HUES48 (cell line): ENCODE measurements at regions not wholly inside any gene's neighbourhood (a gene's known extent, or its start where the extent isn't known, plus 50 kb on each side); places are given as distances from the start of the nearest gene placed in this dataset.
"Not testable (repeated sequence)": the region's sequence is repeated elsewhere in the genome, so short reads cannot be mapped to it uniquely, and the experiment has no call there.

Experiments used
- H3K27ac ChIP-seq: one replicate; pipeline ENCODE4 v1.7.0; 2013; ENCODE audit warnings: low read depth, low read length, inconsistent platforms
- H3K27me3 ChIP-seq: 2 replicates; pipeline ENCODE4 v1.6.1; 2013; ENCODE audit warnings: mild to moderate bottlenecking, low read length; ENCODE audit not compliant: control insufficient read depth, insufficient read depth
- H3K36me3 ChIP-seq: 2 replicates; pipeline ENCODE4 v1.6.1; 2013; ENCODE audit warnings: low read length; ENCODE audit not compliant: control insufficient read depth, insufficient read depth
- H3K4me1 ChIP-seq: 2 replicates; pipeline ENCODE4 v1.6.1; 2013; ENCODE audit warnings: mild to moderate bottlenecking, low read length; ENCODE audit not compliant: control insufficient read depth, insufficient read depth
- H3K4me3 ChIP-seq: 2 replicates; pipeline ENCODE4 v1.5.1; 2013; ENCODE audit warnings: mild to moderate bottlenecking, low read depth, low read length
- H3K9ac ChIP-seq: 2 replicates; pipeline ENCODE4 v1.6.1; 2013; ENCODE audit warnings: mild to moderate bottlenecking, low read depth, low read length, moderate library complexity
- H3K9me3 ChIP-seq: 2 replicates; pipeline ENCODE4 v1.6.1; 2013; ENCODE audit warnings: low read length; ENCODE audit not compliant: control insufficient read depth, insufficient read depth

DNA sequence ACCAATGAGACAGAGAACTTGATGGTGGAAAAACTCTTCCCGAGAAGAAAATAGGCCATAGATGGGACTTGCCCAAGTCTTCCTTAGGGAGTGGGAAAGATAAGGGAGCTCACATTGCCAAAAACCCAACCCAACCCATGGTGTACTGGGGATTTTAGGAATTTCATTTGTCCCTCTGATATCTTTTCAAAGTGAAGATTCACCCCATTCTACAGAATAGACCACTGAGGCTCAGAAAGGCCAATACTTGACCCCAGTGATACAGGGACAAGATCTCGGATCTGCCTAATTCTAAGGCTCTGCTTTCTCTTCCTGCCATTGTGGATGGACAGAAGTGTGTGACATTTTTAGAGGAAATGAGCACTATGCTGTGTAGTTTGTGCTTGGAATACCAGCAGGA is 159.0 kb downstream of the MYCN start:
- H3K9ac ChIP-seq: no peak overlapping the region
- no peaks in the 10 kb centered on the region for H3K27me3 ChIP-seq
- no peaks in the 10 kb centered on the region for H3K9me3 ChIP-seq
- no peak overlapping the region for H3K4me3 ChIP-seq
- no peaks in the 10 kb centered on the region for H3K36me3 ChIP-seq
- peaks cover 33% of the 10 kb centered on the region for H3K4me1 ChIP-seq
- no peak overlapping the region for H3K27ac ChIP-seq

DNA sequence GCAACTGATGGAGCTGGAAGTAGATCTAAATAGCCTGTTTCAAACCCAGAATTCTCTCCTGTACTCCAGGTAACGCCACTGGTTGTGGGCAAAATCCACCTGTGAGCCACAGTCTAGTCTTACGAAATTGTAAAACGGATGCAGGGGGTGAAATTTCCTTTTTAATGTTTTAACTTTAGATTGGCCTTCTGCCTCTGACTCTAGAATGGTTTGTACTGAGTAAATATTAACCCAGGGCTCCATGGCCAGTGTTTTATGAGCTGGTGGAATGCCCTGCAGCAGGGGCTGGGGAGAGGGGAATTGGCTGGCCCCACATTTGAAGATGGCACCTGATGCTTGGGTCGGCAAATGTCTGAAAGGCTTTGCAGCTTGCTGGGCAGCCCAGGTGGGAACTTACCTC is 156.6 kb downstream of the MYCN start:
- Histone ChIP-seq H3K4me3 (no peak overlapping the region), H3K4me1 (peaks cover 10% of the 10 kb centered on the region; the same call in 1 of the 2 replicates), H3K36me3 (no peaks in the 10 kb centered on the region), H3K27ac (no peak overlapping the region), H3K9ac (no peak overlapping the region), H3K9me3 (no peaks in the 10 kb centered on the region), H3K27me3 (no peaks in the 10 kb centered on the region)

DNA sequence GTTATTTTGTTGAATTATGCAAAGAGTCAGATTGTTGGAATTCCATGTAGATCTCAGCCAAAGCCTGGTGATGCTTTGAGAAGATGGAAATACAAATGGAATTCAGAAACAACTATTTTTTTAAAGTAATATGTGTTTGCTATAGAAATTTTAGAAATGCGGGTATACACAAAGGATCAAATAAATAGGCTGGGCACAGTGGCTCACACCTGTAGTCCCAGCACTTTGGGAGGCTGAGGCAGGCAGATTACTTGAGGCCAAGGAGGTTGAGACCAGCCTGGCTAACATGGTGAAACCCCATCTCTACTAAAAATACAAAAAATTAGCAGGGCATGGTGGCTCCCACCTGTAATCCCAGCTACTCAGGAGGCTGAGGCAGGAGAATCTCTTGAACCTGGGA is 155.1 kb downstream of the MYCN start:
- not testable (repeated sequence) for H3K27ac ChIP-seq, H3K4me3 ChIP-seq, H3K9ac ChIP-seq, H3K27me3 ChIP-seq, H3K36me3 ChIP-seq, H3K4me1 ChIP-seq, H3K9me3 ChIP-seq

DNA sequence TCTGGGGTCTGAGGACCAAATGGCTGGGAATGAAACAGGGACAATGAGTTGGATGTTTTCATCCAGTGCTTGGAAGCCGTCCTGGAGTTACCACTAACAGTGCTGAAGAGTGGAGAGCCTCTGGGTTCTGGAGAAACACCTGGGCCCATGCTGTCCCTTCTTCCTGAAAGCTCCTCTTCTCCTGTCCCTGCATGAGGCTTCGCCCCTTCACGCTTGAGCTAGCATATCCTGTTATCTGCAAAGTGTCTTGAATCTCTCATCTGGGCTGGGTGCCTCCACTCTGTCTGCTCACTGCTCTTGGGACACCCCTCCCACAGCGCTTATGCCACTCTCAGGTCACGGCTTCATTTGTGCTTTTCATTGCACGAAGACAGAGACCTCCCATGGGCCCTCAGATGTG is 154.5 kb downstream of the MYCN start:
- H3K36me3 ChIP-seq: no peaks in the 10 kb centered on the region
- H3K9me3 ChIP-seq: no peaks in the 10 kb centered on the region
- H3K4me3 ChIP-seq: no peak overlapping the region
- H3K9ac ChIP-seq: no peak overlapping the region
- H3K27me3 ChIP-seq: no peaks in the 10 kb centered on the region
- no peaks in the 10 kb centered on the region for H3K4me1 ChIP-seq
- no peak overlapping the region for H3K27ac ChIP-seq

DNA sequence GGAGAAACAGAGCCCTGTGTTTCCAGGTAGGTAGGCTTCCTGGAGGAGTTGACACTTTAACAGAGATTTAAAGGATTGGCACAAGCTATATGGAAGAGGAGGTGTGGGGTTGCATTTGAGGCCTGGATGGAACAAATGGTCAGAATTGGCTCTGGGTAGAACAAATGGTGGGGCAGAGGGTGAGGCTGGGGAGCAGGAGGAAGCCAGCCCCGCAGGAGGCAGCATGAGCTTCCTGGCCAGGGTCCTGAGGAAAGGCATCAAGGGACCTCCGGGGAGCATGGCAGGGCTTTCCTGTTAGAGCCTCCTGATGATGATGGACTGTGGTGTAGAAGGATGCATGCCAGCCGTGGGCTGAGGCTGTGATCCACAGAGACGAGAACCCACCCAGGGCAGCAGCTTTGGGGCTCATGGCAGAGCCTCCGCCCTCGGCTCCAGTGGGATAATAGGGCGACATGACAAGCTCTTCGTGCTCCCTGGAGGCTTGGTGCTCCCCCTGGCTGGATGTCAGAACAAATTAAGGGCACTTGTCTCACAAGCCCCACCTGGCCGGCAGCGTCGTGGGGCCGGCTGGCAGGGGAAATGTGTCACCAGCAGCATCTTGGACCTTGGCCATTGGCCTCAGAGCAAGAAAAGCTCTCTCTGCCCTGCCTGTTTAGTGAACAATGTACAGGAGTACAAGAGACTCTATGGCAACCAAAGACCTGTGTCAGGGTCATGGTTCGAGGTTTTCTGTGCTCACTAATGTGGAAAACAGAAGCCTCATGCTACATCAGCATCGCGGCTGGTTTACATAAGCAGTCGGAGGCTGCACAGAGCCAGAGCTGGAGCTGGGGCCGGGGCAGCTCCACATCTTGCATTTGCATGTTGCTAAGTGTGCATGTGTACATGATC is 153.5 kb downstream of the MYCN start:
- no peak overlapping the region for H3K9ac ChIP-seq
- no peak overlapping the region for H3K27ac ChIP-seq
- no peaks in the 10 kb centered on the region for H3K27me3 ChIP-seq
- no peaks in the 10 kb centered on the region for H3K36me3 ChIP-seq
- H3K4me1 ChIP-seq: no peaks in the 10 kb centered on the region
- H3K9me3 ChIP-seq: no peaks in the 10 kb centered on the region
- H3K4me3 ChIP-seq: no peak overlapping the region

DNA sequence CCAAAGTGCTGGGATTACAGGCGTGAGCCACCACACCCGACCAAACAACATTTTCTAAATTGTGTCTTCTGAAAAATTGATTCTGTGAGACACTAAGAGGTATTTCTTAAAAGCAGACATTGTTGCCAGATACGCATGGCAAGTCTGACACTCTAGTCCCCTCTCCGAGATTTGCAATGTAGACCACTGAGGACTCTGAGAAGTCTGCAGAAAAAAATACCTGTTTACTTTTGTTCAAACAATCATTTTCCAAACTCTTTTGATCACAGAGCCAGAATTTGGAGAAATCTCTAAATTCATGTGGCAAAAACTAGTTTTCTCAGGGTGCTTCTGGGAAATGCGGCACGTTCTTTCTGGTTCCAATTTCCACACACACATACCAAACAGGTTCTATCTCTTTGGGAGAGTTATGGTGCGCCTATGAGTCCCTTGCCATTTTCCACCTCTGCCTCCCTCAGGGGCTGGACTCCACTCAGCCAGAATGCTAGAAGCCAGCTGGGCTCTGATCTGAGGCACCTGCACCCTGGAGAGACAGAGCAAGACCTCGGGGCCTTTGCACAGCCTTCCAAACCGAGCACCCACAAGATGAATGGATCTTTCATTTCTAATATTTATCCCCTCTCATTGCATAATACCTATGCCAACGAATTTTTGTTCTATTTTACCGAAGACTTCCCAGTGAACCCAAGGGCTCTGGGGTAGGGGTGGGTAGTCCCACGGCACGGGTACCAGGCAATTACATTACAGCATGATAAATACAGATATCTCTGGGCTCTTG is 152.7 kb downstream of the MYCN start:
- no peaks in the 10 kb centered on the region for H3K4me1 ChIP-seq
- H3K9me3 ChIP-seq: no peaks in the 10 kb centered on the region
- H3K27me3 ChIP-seq: no peaks in the 10 kb centered on the region
- no peak overlapping the region for H3K4me3 ChIP-seq
- no peaks in the 10 kb centered on the region for H3K36me3 ChIP-seq
- no peak overlapping the region for H3K9ac ChIP-seq
- H3K27ac ChIP-seq: no peak overlapping the region

DNA sequence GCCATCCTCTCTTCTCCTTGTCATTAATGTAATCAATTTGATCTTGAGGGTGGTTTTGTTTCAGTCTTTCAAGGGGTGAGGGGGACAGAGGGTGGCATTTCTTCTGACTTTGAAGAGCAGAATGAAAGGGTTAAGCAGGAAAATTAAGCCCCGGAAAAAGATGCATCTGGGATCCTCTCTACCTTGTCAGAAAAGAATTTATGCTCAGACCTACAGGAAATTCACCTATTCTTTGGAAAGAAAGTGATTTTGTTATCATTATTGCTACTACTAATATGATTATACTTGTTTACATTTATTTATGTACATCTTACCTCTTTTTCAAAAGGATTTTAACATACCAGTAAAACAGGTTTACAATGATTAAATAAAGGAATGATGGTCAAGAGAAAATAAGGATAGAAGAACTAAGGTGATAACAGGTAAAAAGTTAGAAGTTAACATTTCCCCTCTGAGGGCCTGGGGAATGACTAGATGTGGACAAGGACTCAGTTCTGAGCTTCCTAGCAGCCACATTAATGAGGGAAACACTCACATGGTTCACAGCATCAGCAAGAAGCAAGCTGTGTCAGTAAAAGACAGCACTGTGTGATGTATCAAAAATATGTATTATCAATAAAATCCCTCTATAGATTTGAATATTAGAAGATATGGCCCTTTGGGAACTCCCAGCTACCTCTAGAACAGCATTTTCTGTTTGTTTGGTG is 151.4 kb downstream of the MYCN start:
- Histone ChIP-seq H3K27ac (no peak overlapping the region), H3K4me3 (no peak overlapping the region), H3K36me3 (no peaks in the 10 kb centered on the region), H3K9me3 (no peaks in the 10 kb centered on the region), H3K9ac (no peak overlapping the region; the same call in 1 of the 2 replicates), H3K27me3 (no peaks in the 10 kb centered on the region), H3K4me1 (no peaks in the 10 kb centered on the region)

DNA sequence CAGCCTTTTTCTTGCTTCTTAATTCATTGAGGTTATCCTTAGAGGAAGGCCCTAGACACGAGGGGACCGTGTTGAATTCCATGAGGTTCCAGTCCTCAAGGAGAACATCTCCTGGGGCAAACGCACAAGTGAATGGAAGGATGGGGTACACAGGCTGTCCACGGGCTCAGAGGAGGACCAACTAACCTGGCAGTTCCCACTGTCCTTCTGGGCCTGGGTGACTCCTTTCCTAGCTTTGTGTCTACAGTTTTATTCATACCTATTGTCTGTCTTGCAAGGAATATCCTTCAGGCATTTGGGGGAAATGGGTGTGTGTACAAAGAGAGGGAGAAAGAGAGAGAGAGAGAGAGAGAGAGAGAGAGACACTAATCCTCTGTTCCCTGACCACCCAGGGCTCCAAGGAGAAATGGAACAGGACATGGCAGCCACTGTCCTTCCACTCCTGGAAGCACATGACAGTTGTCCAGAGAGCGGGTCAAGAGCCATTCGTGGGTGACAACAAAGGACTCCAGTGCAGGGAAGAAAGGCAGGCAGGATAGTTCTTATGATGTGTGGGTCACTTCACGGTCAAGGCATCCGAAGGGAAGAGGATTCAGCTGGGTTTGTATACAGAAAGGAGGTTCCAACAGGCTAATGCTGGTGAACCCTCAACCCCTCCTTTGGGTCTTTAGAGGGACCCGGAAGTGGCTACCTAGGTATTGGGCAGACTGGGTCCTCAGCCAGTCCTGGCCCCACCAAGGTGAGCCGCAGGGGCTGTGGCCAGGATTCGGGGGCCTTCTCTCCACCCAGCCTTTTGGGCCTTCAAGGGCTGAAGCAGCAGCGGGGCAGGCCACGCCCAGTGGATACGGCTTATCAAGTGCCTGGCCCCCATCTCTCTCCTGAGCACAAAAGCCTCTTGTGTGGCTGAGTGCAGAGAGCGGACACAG is 150.6 kb downstream of the MYCN start:
- no peaks in the 10 kb centered on the region for H3K4me1 ChIP-seq
- H3K27ac ChIP-seq: no peak overlapping the region
- H3K4me3 ChIP-seq: no peak overlapping the region
- H3K27me3 ChIP-seq: no peaks in the 10 kb centered on the region
- no peaks in the 10 kb centered on the region for H3K36me3 ChIP-seq
- H3K9me3 ChIP-seq: no peaks in the 10 kb centered on the region
- no peak overlapping the region; the same call in 1 of the 2 replicates for H3K9ac ChIP-seq

DNA sequence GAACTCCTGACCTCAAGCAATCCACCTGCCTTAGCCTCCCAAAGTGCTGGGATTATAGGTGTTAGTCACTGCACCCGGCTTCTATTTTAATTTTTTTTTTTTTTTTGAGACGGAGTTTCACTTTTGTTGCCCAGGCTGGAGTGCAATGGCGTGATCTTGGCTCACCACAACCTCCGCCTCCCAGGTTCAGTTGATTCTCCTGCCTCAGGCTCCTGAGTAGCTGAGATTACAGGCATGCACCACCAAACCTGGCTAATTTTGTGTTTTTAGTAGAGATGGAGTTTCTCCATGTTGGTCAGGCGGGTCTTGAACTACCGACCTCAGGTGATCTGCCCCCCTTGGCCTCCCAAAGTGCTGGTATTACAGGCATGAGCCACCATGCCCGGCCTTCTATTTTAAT is 149.1 kb downstream of the MYCN start:
- H3K9ac ChIP-seq, H3K9me3 ChIP-seq, H3K36me3 ChIP-seq, H3K27me3 ChIP-seq, H3K4me3 ChIP-seq, H3K27ac ChIP-seq, H3K4me1 ChIP-seq: not testable (repeated sequence)

DNA sequence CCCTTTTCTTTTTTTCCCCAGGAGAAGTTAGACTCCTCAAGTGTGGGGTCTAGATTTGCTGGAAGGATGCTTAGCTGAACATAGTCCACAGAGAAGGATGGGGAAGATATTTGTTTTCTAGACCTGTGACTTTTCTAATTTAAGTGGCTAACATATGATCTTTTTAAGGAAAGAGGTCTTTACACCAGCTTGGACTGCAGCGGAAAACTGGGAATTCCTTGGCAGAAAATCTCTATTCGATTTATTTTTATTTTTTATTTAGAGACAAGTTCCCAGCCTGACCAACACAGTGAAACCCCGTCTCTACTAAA is 148.4 kb downstream of the MYCN start:
- Histone ChIP-seq H3K4me1 (no peaks in the 10 kb centered on the region), H3K36me3 (no peaks in the 10 kb centered on the region), H3K9ac (no peak overlapping the region), H3K27me3 (no peaks in the 10 kb centered on the region), H3K9me3 (no peaks in the 10 kb centered on the region), H3K4me3 (no peak overlapping the region), H3K27ac (no peak overlapping the region)
